ENCODE measurements at regions not wholly inside any gene's neighbourhood (a gene's known extent, or its start where the extent isn't known, plus 50 kb on each side); places are given as distances from the start of the nearest gene placed in this dataset.

DNA sequence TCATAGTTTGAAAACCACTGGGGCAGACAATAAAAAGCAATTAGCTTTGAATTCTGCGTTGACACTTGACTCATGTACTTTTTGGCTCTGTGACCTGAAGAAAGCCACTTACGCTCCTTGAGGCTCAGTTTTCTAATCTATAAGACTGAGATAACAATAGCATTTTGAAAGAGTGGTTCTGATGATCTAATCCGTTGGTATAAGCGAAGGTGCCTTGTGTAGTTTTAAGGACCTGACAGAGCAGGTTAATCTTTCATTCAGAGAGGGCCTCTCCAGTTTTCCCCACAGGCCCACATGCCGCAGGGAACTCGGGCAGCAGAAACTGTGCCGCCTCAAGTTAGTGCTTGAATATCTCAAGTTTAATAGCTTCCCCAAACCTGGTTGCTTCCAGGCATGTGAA lies 306.0 kb upstream of the GBE1 start:
- ATAC-seq (replicated peaks in 1 of 2), result no peak
- Mint-ChIP-seq H3K36me3 (ENCODE audit: insufficient read depth in 2 of 2) (no peaks in the 10 kb centered on the region), H3K4me1 (ENCODE audit: low read depth) (no peaks in the 10 kb centered on the region), H3K27ac (no peak overlapping the region), H3K9me3 (peaks cover 0 to 2% of the 10 kb centered on the region in 2 donors), H3K4me3 (no peak overlapping the region), H3K27me3 (ENCODE audit: low read depth) (no peaks in the 10 kb centered on the region)
- no peak for DNase-seq

DNA sequence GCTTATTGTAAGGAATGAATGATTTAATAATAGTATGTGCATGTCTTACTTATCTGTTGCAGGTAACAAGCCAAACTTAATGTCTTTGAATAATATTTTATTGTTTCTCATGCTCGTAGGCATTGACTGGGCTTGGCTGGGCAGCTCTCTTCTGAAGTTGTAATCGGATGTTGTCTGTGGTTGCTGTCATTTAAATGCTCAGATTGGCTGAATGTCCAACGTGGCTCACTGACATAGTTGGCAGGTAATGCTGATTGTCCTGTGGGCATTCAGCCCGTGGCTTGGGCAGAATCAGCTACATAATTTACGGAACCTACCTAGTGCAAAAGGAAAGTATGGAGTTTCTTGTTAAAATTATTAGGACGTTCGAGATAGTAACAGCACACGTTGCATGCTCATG lies 297.4 kb upstream of the GBE1 start:
- Mint-ChIP-seq H3K9me3 (peaks cover 0 to 2% of the 10 kb centered on the region in 2 donors), H3K4me1 (ENCODE audit: low read depth) (no peaks in the 10 kb centered on the region), H3K36me3 (ENCODE audit: insufficient read depth in 2 of 2) (no peaks in the 10 kb centered on the region), H3K27me3 (ENCODE audit: low read depth) (no peaks in the 10 kb centered on the region), H3K4me3 (no peak overlapping the region), H3K27ac (no peak overlapping the region)
- no peak for ATAC-seq (replicated peaks in 1 of 2)
- DNase-seq, result no peak

DNA sequence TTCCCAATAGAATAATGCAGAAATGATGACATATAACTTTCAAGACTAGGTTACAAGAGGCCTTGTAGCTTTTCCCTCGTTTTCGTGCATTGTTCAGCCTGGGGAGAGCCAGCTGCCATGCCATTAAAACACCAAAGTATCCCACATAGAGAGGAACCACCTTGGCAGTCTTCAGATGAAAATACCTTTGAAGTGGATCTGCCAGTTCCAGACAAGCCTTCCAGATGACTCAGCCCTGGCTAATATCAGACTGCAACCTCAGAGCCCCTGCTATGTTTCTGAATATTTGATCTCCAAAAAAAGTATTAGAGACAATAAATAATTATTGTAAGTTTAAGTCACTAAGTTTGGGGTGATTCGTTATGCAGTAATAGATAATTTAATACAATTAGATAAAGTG lies 294.3 kb upstream of the GBE1 start:
- Mint-ChIP-seq H3K27ac (no peak overlapping the region), H3K36me3 (ENCODE audit: insufficient read depth in 2 of 2) (no peaks in the 10 kb centered on the region), H3K9me3 (peaks cover 0 to 3% of the 10 kb centered on the region in 2 donors), H3K27me3 (ENCODE audit: low read depth) (no peaks in the 10 kb centered on the region), H3K4me3 (no peak overlapping the region), H3K4me1 (ENCODE audit: low read depth) (no peaks in the 10 kb centered on the region)
- no peak for ATAC-seq (replicated peaks in 1 of 2)
- DNase-seq, result no peak

DNA sequence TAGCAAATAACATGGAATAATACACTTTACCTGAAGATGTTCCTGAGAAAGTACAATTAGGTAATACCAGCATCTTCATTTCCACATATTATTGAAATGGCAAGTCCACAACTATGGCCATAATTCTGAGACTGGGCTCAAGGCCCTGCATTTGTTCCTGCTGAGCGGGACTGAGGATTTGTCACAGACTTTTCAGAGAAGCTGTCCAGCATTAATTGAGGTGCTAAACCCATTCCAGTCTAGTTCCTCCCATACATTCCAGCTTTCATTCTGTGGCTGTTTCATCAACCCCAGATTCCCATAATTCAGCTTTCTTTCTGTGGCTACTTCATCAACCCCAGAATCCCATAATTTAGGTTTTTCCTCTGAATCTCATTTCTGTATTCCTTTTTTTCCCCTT lies 293.4 kb upstream of the GBE1 start:
- Mint-ChIP-seq H3K27me3 (ENCODE audit: low read depth) (no peaks in the 10 kb centered on the region), H3K4me3 (no peak overlapping the region), H3K9me3 (peaks cover 0 to 3% of the 10 kb centered on the region in 2 donors), H3K36me3 (ENCODE audit: insufficient read depth in 2 of 2) (no peaks in the 10 kb centered on the region), H3K27ac (no peak overlapping the region), H3K4me1 (ENCODE audit: low read depth) (no peaks in the 10 kb centered on the region)
- DNase-seq, result no peak
- no peak for ATAC-seq (replicated peaks in 1 of 2)

DNA sequence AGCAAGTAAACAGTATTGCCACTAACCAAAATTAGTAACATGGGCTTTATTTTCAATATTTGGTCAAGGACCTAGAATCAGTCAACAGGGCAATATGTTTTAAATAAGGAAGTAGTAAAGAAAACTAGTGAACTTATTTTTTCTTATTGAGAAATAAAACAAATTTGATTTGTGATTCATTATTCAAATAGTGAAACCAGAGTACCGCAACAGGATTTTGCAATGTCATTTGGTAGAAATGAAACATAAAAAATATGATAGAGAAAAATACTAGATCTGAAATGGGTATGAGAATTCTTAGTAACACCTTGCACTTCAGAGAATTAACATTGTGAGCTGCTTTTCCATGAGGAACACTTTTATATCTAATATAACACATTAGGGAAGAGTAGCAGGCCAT lies 291.8 kb upstream of the GBE1 start:
- Mint-ChIP-seq H3K36me3 (ENCODE audit: insufficient read depth in 2 of 2) (no peaks in the 10 kb centered on the region), H3K9me3 (peaks cover 2 to 3% of the 10 kb centered on the region in 2 donors), H3K4me3 (no peak overlapping the region), H3K4me1 (ENCODE audit: low read depth) (no peaks in the 10 kb centered on the region), H3K27ac (no peak overlapping the region), H3K27me3 (ENCODE audit: low read depth) (no peaks in the 10 kb centered on the region)
- ATAC-seq (replicated peaks in 1 of 2) (no peak), DNase-seq (no peak)

GRCh38 chr3:82050382-82050781 lies 288.9 kb upstream of the GBE1 start:
- Mint-ChIP-seq H3K27ac (no peak overlapping the region), H3K9me3 (peaks cover 2 to 5% of the 10 kb centered on the region in 2 donors), H3K27me3 (ENCODE audit: low read depth) (no peaks in the 10 kb centered on the region), H3K4me3 (no peak overlapping the region), H3K36me3 (ENCODE audit: insufficient read depth in 2 of 2) (no peaks in the 10 kb centered on the region), H3K4me1 (ENCODE audit: low read depth) (no peaks in the 10 kb centered on the region)
- DNase-seq, result no peak
- no peak for ATAC-seq (replicated peaks in 1 of 2)

DNA sequence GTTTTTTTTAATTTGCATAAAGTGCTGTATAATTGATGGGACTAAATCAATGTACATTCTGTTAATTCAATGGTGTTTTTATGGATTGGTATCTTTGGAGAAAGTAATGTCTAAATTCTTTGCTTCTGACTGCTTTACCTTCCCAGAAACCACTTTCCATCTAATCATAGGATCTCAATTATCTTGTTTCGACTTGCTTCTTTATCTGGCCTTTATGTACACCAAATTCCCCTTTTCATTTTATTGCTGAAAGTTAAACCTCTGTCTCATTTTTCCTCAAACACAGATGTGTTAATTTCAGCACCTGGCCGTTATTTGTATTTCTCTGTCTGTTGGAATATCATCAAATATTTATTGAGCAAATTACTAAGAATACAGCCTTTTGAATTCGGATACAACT lies 287.3 kb upstream of the GBE1 start:
- no peak overlapping the region for H3K27ac Mint-ChIP-seq
- ATAC-seq (replicated peaks in 1 of 2), result no peak

GRCh38 chr3:82044930-82045705 lies 283.7 kb upstream of the GBE1 start:
- no peaks in the 10 kb centered on the region for H3K4me1 Mint-ChIP-seq (ENCODE audit: low read depth)
- no peaks in the 10 kb centered on the region for H3K36me3 Mint-ChIP-seq (ENCODE audit: insufficient read depth in 2 of 2)
- no peaks in the 10 kb centered on the region for H3K27me3 Mint-ChIP-seq (ENCODE audit: low read depth)
- DNase-seq (no peak), ATAC-seq (replicated peaks in 1 of 2) (no peak)
- H3K4me3 Mint-ChIP-seq, result no peak overlapping the region
- H3K27ac Mint-ChIP-seq, result no peak overlapping the region
- H3K9me3 Mint-ChIP-seq, result peaks cover 2% of the 10 kb centered on the region in 2 donors

More for the DNA sequence above, 287.3 kb upstream of the GBE1 start:
- Mint-ChIP-seq H3K36me3 (ENCODE audit: insufficient read depth in 2 of 2) (no peaks in the 10 kb centered on the region), H3K4me3 (no peak overlapping the region), H3K9me3 (peaks cover 2 to 5% of the 10 kb centered on the region in 2 donors), H3K27me3 (ENCODE audit: low read depth) (no peaks in the 10 kb centered on the region), H3K4me1 (ENCODE audit: low read depth) (no peaks in the 10 kb centered on the region)
- DNase-seq, result no peak

- no peak overlapping the region for H3K4me3 Mint-ChIP-seq
- no peaks in the 10 kb centered on the region for H3K9me3 Mint-ChIP-seq
- no peaks in the 10 kb centered on the region for H3K4me1 Mint-ChIP-seq (ENCODE audit: low read depth)
- ATAC-seq (replicated peaks in 1 of 2), result no peak
- no peak for DNase-seq
- no peak overlapping the region for H3K27ac Mint-ChIP-seq
- no peaks in the 10 kb centered on the region for H3K27me3 Mint-ChIP-seq (ENCODE audit: low read depth)
- no peaks in the 10 kb centered on the region for H3K36me3 Mint-ChIP-seq (ENCODE audit: insufficient read depth in 2 of 2)
These were observed 277.1 kb upstream of the GBE1 start for GRCh38 chr3:82038556-82038955.

GRCh38 chr3:82033186-82033585 lies 271.7 kb upstream of the GBE1 start:
- DNase-seq (no peak), ATAC-seq (replicated peaks in 1 of 2) (no peak)
- H3K36me3 Mint-ChIP-seq (ENCODE audit: insufficient read depth in 2 of 2), result no peaks in the 10 kb centered on the region
- H3K4me3 Mint-ChIP-seq, result no peak overlapping the region
- no peak overlapping the region for H3K27ac Mint-ChIP-seq
- no peaks in the 10 kb centered on the region for H3K4me1 Mint-ChIP-seq (ENCODE audit: low read depth)
- no peaks in the 10 kb centered on the region for H3K27me3 Mint-ChIP-seq (ENCODE audit: low read depth)
- H3K9me3 Mint-ChIP-seq, result no peaks in the 10 kb centered on the region

DNA sequence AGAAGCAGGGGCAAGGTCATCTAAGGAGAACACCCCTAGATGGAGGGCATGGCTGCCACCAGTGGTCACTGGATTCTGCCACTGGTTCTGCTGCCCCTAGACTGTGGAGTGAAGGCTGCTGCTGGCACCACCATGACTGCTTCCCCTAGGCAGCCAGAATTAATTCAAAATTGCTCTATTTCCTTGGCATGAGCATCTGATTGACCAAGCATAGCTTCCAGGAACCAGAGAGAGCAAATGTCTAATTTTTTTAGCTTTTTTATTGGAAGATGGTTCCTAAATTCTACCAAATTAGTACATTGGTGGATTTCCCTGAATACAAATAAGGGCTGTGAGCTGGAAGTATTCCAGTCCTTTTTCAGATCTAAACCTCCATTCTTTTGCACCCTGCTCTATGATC lies 270.2 kb upstream of the GBE1 start:
- Mint-ChIP-seq H3K27me3 (ENCODE audit: low read depth) (no peaks in the 10 kb centered on the region), H3K4me1 (ENCODE audit: low read depth) (no peaks in the 10 kb centered on the region)

DNA sequence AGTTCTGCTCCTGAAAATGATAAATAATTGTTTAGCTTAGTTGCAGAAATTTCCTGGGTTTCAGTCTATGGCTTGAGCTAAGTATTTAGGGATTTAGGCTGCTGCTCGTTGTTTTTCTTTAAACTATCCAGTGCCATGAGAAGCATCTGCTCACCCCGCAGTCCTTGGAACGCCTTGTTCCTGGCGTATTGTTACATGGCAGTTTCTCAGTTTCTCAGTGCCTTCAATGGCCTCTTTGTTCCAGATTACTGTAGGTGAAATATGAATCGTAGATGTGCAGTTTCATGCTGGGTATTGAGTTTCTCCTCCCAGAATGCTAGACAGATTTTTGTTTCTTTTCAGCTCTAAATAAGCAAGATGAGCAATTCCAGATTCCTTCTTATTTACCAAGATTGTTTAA lies 269.5 kb upstream of the GBE1 start:
- ATAC-seq (replicated peaks in 1 of 2) (no peak), DNase-seq (no peak)
- peaks cover 4 to 5% of the 10 kb centered on the region in 2 donors for H3K9me3 Mint-ChIP-seq
- H3K36me3 Mint-ChIP-seq (ENCODE audit: insufficient read depth in 2 of 2), result no peaks in the 10 kb centered on the region
- H3K27ac Mint-ChIP-seq, result no peak overlapping the region
- no peaks in the 10 kb centered on the region for H3K27me3 Mint-ChIP-seq (ENCODE audit: low read depth)
- no peak overlapping the region for H3K4me3 Mint-ChIP-seq
- no peaks in the 10 kb centered on the region for H3K4me1 Mint-ChIP-seq (ENCODE audit: low read depth)

More for the DNA sequence above, 270.2 kb upstream of the GBE1 start:
- Mint-ChIP-seq H3K9me3 (peaks cover 1 to 2% of the 10 kb centered on the region in 2 donors), H3K4me3 (no peak overlapping the region), H3K36me3 (ENCODE audit: insufficient read depth in 2 of 2) (no peaks in the 10 kb centered on the region), H3K27ac (no peak overlapping the region)
- ATAC-seq (replicated peaks in 1 of 2) (no peak), DNase-seq (no peak)

DNA sequence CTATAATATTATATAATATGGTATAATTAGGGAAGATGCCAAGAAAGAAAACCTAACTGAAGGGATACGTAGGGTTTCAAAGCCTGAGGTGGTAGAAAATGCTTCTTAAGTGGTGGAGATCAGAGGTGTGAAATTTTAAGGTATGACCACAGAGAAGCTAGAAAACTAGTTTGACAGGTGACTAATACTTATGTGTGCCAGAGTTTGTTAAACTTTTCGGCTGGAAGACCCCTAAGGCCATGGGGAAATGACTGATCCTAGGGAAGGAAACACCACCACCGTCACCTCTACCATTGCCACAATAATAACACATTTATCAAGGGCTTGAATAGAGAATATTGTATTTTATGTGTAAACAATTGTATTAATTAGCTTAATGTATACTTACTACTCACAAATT lies 261.4 kb upstream of the GBE1 start:
- Mint-ChIP-seq H3K9me3 (peaks cover 4 to 6% of the 10 kb centered on the region in 2 donors), H3K27ac (no peak overlapping the region), H3K27me3 (ENCODE audit: low read depth) (no peaks in the 10 kb centered on the region), H3K4me3 (no peak overlapping the region), H3K36me3 (ENCODE audit: insufficient read depth in 2 of 2) (no peaks in the 10 kb centered on the region), H3K4me1 (ENCODE audit: low read depth) (no peaks in the 10 kb centered on the region)
- DNase-seq, result no peak
- no peak for ATAC-seq (replicated peaks in 1 of 2)

- Mint-ChIP-seq H3K4me1 (ENCODE audit: low read depth) (no peaks in the 10 kb centered on the region), H3K36me3 (ENCODE audit: insufficient read depth in 2 of 2) (no peaks in the 10 kb centered on the region), H3K27me3 (ENCODE audit: low read depth) (no peaks in the 10 kb centered on the region), H3K9me3 (peaks cover 0 to 5% of the 10 kb centered on the region in 2 donors), H3K4me3 (no peak overlapping the region), H3K27ac (no peak overlapping the region)
- no peak for DNase-seq
- no peak for ATAC-seq (replicated peaks in 1 of 2)
These were observed 258.8 kb upstream of the GBE1 start for GRCh38 chr3:82020282-82020681.

Measured in activated T-cell treated with anti-CD3 and anti-CD28 coated beads, Interleukin-2, amount 50 U/mL, for 72 hours (primary cell).